GM19463 (cell line): ENCODE measurements at regions not wholly inside any gene's neighbourhood (a gene's known extent, or its start where the extent isn't known, plus 50 kb on each side); places are given as distances from the start of the nearest gene placed in this dataset.
"Not testable (repeated sequence)": the region's sequence is repeated elsewhere in the genome, so short reads cannot be mapped to it uniquely, and the experiment has no call there.

Experiments used
- ATAC-seq: cut with Tn5 transposase; IDR thresholded peaks from one replicate; pipeline ENCODE4 v1.9.1; 2021; ENCODE audit warnings: mild to moderate bottlenecking, moderate library complexity; ENCODE audit not compliant: unreplicated experiment

GRCh38 chr9:106177216-106177615, 482.9 kb downstream of the TMEM38B start:
- no peak for ATAC-seq

GRCh38 chr9:106179191-106179590, 484.9 kb downstream of the TMEM38B start:
- ATAC-seq = no peak

- ATAC-seq = not testable (repeated sequence)
Measured at GRCh38 chr9:106203815-106204516, 509.6 kb downstream of the TMEM38B start.

- ATAC-seq = no peak
Measured at GRCh38 chr9:106207298-106207697, 513.0 kb downstream of the TMEM38B start.

GRCh38 chr9:106218427-106218826, 524.1 kb downstream of the TMEM38B start:
- peak; percentile 74 for ATAC-seq

- peak; percentile 76 for ATAC-seq
Measured at GRCh38 chr9:106218854-106219253, 524.5 kb downstream of the TMEM38B start.

GRCh38 chr9:106220415-106220814, 526.1 kb downstream of the TMEM38B start:
- no peak for ATAC-seq

GRCh38 chr9:106228861-106229260, 534.5 kb downstream of the TMEM38B start:
- no peak for ATAC-seq

GRCh38 chr9:106233116-106233515, 538.8 kb downstream of the TMEM38B start:
- ATAC-seq = no peak

GRCh38 chr9:106260908-106261307, 566.6 kb downstream of the TMEM38B start:
- not testable (repeated sequence) for ATAC-seq

GRCh38 chr9:106277966-106278365, 583.6 kb downstream of the TMEM38B start:
- ATAC-seq = no peak

- no peak for ATAC-seq
Measured at GRCh38 chr9:106283769-106284168, 579.2 kb upstream of the ZNF462 start.

GRCh38 chr9:106284296-106284695, 578.7 kb upstream of the ZNF462 start:
- ATAC-seq = no peak

- ATAC-seq = no peak
Measured at GRCh38 chr9:106286249-106286648, 576.7 kb upstream of the ZNF462 start.

GRCh38 chr9:106287091-106287631, 575.8 kb upstream of the ZNF462 start:
- ATAC-seq = no peak

GRCh38 chr9:106287731-106288130, 575.2 kb upstream of the ZNF462 start:
- no peak for ATAC-seq

- no peak for ATAC-seq
Measured at GRCh38 chr9:106288689-106289088, 574.3 kb upstream of the ZNF462 start.

- no peak for ATAC-seq
Measured at GRCh38 chr9:106291786-106292185, 571.2 kb upstream of the ZNF462 start.

- no peak for ATAC-seq
Measured at GRCh38 chr9:106296426-106296825, 566.5 kb upstream of the ZNF462 start.

- ATAC-seq = no peak
Measured at GRCh38 chr9:106298997-106299396, 564.0 kb upstream of the ZNF462 start.

GRCh38 chr9:106304401-106304920, 558.5 kb upstream of the ZNF462 start:
- ATAC-seq = no peak

- no peak for ATAC-seq
Measured at GRCh38 chr9:106305428-106306133, 557.4 kb upstream of the ZNF462 start.
